GM18907 (cell line): ENCODE measurements at regions not wholly inside any gene's neighbourhood (a gene's known extent, or its start where the extent isn't known, plus 50 kb on each side); places are given as distances from the start of the nearest gene placed in this dataset.

ENCODE experiments used
- ATAC-seq: cut with Tn5 transposase; IDR thresholded peaks from one replicate; pipeline ENCODE4 v1.9.1; 2021; ENCODE audit warnings: mild to moderate bottlenecking, moderate library complexity; ENCODE audit not compliant: unreplicated experiment

GRCh38 chr14:98229656-98230366 lies 1042.2 kb downstream of the BCL11B start:
- ATAC-seq = no peak

GRCh38 chr14:98230411-98230810 lies 1041.6 kb downstream of the BCL11B start:
- no peak for ATAC-seq

- ATAC-seq = no peak
Observed at GRCh38 chr14:98231210-98231609, 1040.8 kb downstream of the BCL11B start.

- no peak for ATAC-seq
Observed at GRCh38 chr14:98233656-98234055, 1038.3 kb downstream of the BCL11B start.

GRCh38 chr14:98234208-98234607 lies 1037.8 kb downstream of the BCL11B start:
- ATAC-seq = no peak

- ATAC-seq = no peak
Observed at GRCh38 chr14:98236314-98236713, 1035.7 kb downstream of the BCL11B start.

GRCh38 chr14:98237939-98238338 lies 1034.1 kb downstream of the BCL11B start:
- ATAC-seq = no peak

- no peak for ATAC-seq
Observed at GRCh38 chr14:98240376-98240775, 1031.6 kb downstream of the BCL11B start.

GRCh38 chr14:98242903-98243302 lies 1029.1 kb downstream of the BCL11B start:
- ATAC-seq = no peak

GRCh38 chr14:98243332-98243731 lies 1028.7 kb downstream of the BCL11B start:
- no peak for ATAC-seq

GRCh38 chr14:98244162-98244948 lies 1027.6 kb downstream of the BCL11B start:
- no peak for ATAC-seq

- no peak for ATAC-seq
Observed at GRCh38 chr14:98244966-98245569, 1026.9 kb downstream of the BCL11B start.

- no peak for ATAC-seq
Observed at GRCh38 chr14:98249057-98249456, 1022.9 kb downstream of the BCL11B start.

- ATAC-seq = no peak
Observed at GRCh38 chr14:98249476-98249875, 1022.5 kb downstream of the BCL11B start.

- ATAC-seq = no peak
Observed at GRCh38 chr14:98252820-98253219, 1019.2 kb downstream of the BCL11B start.

- no peak for ATAC-seq
Observed at GRCh38 chr14:98259881-98260280, 1012.1 kb downstream of the BCL11B start.

- ATAC-seq = no peak
Observed at GRCh38 chr14:98262566-98262965, 1009.4 kb downstream of the BCL11B start.

GRCh38 chr14:98269533-98269932 lies 1002.5 kb downstream of the BCL11B start:
- ATAC-seq = no peak

- ATAC-seq = no peak
Observed at GRCh38 chr14:98270201-98270600, 1001.8 kb downstream of the BCL11B start.

- ATAC-seq = no peak
Observed at GRCh38 chr14:98274596-98274995, 997.4 kb downstream of the BCL11B start.

- no peak for ATAC-seq
Observed at GRCh38 chr14:98278800-98279199, 993.2 kb downstream of the BCL11B start.

- no peak for ATAC-seq
Observed at GRCh38 chr14:98280436-98280835, 991.6 kb downstream of the BCL11B start.
